HG03159 (cell line): ENCODE measurements at regions not wholly inside any gene's neighbourhood (a gene's known extent, or its start where the extent isn't known, plus 50 kb on each side); places are given as distances from the start of the nearest gene placed in this dataset.
"Not testable (repeated sequence)": the region's sequence is repeated elsewhere in the genome, so short reads cannot be mapped to it uniquely, and the experiment has no call there.

Experiments
- ATAC-seq: cut with Tn5 transposase; IDR thresholded peaks from one replicate; pipeline ENCODE4 v1.9.1; 2021; ENCODE audit warnings: mild to moderate bottlenecking, moderate library complexity; ENCODE audit not compliant: unreplicated experiment

GRCh38 chr22:34422948-34423347 is 502.7 kb upstream of the LARGE1 start:
- ATAC-seq = not testable (repeated sequence)

- ATAC-seq = no peak
Observed at GRCh38 chr22:34427436-34427835, 507.2 kb upstream of the LARGE1 start.

GRCh38 chr22:34427841-34428240 is 507.6 kb upstream of the LARGE1 start:
- ATAC-seq = no peak

GRCh38 chr22:34429314-34429713 is 509.0 kb upstream of the LARGE1 start:
- ATAC-seq = no peak

GRCh38 chr22:34430386-34430785 is 510.1 kb upstream of the LARGE1 start:
- ATAC-seq = no peak

- ATAC-seq = no peak
Observed at GRCh38 chr22:34434371-34434770, 514.1 kb upstream of the LARGE1 start.

GRCh38 chr22:34437140-34437539 is 516.9 kb upstream of the LARGE1 start:
- no peak for ATAC-seq

- ATAC-seq = no peak
Observed at GRCh38 chr22:34454598-34454997, 534.3 kb upstream of the LARGE1 start.

GRCh38 chr22:34462795-34463194 is 542.5 kb upstream of the LARGE1 start:
- no peak for ATAC-seq

- no peak for ATAC-seq
Observed at GRCh38 chr22:34475886-34476285, 555.6 kb upstream of the LARGE1 start.

GRCh38 chr22:34476762-34477161 is 556.5 kb upstream of the LARGE1 start:
- no peak for ATAC-seq

- ATAC-seq = no peak
Observed at GRCh38 chr22:34481090-34481489, 560.8 kb upstream of the LARGE1 start.

- no peak for ATAC-seq
Observed at GRCh38 chr22:34486381-34486780, 566.1 kb upstream of the LARGE1 start.

- no peak for ATAC-seq
Observed at GRCh38 chr22:34489861-34490260, 569.6 kb upstream of the LARGE1 start.

- no peak for ATAC-seq
Observed at GRCh38 chr22:34490886-34491285, 570.6 kb upstream of the LARGE1 start.

GRCh38 chr22:34493486-34493885 is 572.5 kb upstream of the ISX start:
- no peak for ATAC-seq

GRCh38 chr22:34501366-34501965 is 564.5 kb upstream of the ISX start:
- no peak for ATAC-seq

- ATAC-seq = no peak
Observed at GRCh38 chr22:34502821-34503220, 563.1 kb upstream of the ISX start.

- ATAC-seq = no peak
Observed at GRCh38 chr22:34508797-34509196, 557.2 kb upstream of the ISX start.

- no peak for ATAC-seq
Observed at GRCh38 chr22:34526681-34527080, 539.3 kb upstream of the ISX start.

- no peak for ATAC-seq
Observed at GRCh38 chr22:34534101-34534500, 531.9 kb upstream of the ISX start.

- ATAC-seq = no peak
Observed at GRCh38 chr22:34567367-34567766, 498.6 kb upstream of the ISX start.

- no peak for ATAC-seq
Observed at GRCh38 chr22:34570408-34570807, 495.6 kb upstream of the ISX start.
